HCT116 (cell line): ENCODE measurements at regions not wholly inside any gene's neighbourhood (a gene's known extent, or its start where the extent isn't known, plus 50 kb on each side); places are given as distances from the start of the nearest gene placed in this dataset.

Experiments
- ATAC-seq: fragments of 200-7000 bp; cut with Tn5 transposase; 2 replicates; pipeline ENCODE4 v1.9.1; 2020; ENCODE audit warnings: mild to moderate bottlenecking, moderate library complexity
- BruUV-seq: library from RNA; stranded (reverse); fragments of 400-500 nt; replicated peaks from 2 replicates; lab custom pipeline; 2021; lab: Mats Ljungman, UMichigan
- CTCF ChIA-PET: fragments of 300-600 bp; sonication (Branson Sonifier 250); formaldehyde crosslinking; loops from one replicate; lab custom pipeline; 2021; ENCODE audit warnings: antibody characterized with exemption; lab: Charles Lee
- POLR2A ChIA-PET: fragments of 300-600, 350-600 bp; sonication (Branson Sonifier 250); formaldehyde crosslinking; loops from one replicate; lab custom pipeline; 2021; ENCODE audit warnings: antibody characterized with exemption; lab: Charles Lee
- RAD21 ChIA-PET, 2 experiments: fragments of 300-600 bp; sonication (Branson Sonifier 250); formaldehyde crosslinking; loops; one replicate each; lab custom pipeline; 2023; ENCODE audit warnings: low total read pairs in 2 of 2; ENCODE audit not compliant: uncharacterized antibody in 2 of 2, unreplicated experiment in 2 of 2, low non-redundant PET in 1 of 2; lab: Charles Lee
- DNase-seq: peaks from one replicate; pipeline ENCODE4 v3.0.0-alpha.2; 2010; ENCODE audit warnings: low read depth, low spot score
- H2AFZ ChIP-seq: fragments of 200-600 bp; shearing (Covaris generic), sonication (generic); 2 replicates; pipeline ENCODE4 v1.6.1; 2017; ENCODE audit warnings: low read depth, mixed run types, mixed read lengths, antibody characterized with exemption, low read length; ENCODE audit not compliant: poor library complexity, severe bottlenecking
- H3K27ac ChIP-seq: 2 replicates; pipeline ENCODE4 v1.5.1; 2012; ENCODE audit warnings: low read depth, low read length
- H3K27me3 ChIP-seq: fragments of 200-600 bp; sonication (generic); 2 replicates; pipeline ENCODE4 v1.6.1; 2016; ENCODE audit warnings: mixed run types, low read length, mixed read lengths; ENCODE audit not compliant: insufficient read depth
- H3K36me3 ChIP-seq, 2 experiments: fragments of 200-500 bp in 1 of 2; fragments of 200-600 bp in 1 of 2; sonication (Bioruptor generic) in 1 of 2; sonication (generic) in 1 of 2; 2 replicates each; pipeline versions ENCODE4 v1.5.1 to v1.6.1; 2014 to 2016; ENCODE audit warnings: low read length in 2 of 2, inconsistent platforms in 1 of 2, mixed read lengths in 1 of 2, mixed run types in 1 of 2; ENCODE audit not compliant: insufficient read depth in 2 of 2, control insufficient read depth in 1 of 2
- H3K4me1 ChIP-seq, 2 experiments: fragments of 200-600 bp in 1 of 2; sonication (generic) in 1 of 2; 2 replicates each; pipeline versions ENCODE4 v1.5.1 to v1.6.1; 2012 to 2017; ENCODE audit warnings: low read length in 2 of 2, inconsistent platforms in 1 of 2, mild to moderate bottlenecking in 1 of 2, mixed read lengths in 1 of 2, mixed run types in 1 of 2, moderate library complexity in 1 of 2; ENCODE audit not compliant: insufficient read depth in 2 of 2, control insufficient read depth in 1 of 2
- H3K4me2 ChIP-seq: fragments of 200-600 bp; sonication (generic); 2 replicates; pipeline ENCODE4 v1.6.1; 2017; ENCODE audit warnings: mixed run types, low read length, mixed read lengths
- H3K4me3 ChIP-seq, 2 experiments: fragments of 200-600 bp in 1 of 2; sonication (generic) in 1 of 2; replicated peaks in 1 of 2; 2 replicates each; pipeline ENCODE4 v1.5.1; 2011 to 2016; ENCODE audit warnings: low read length in 2 of 2, control low read depth in 1 of 2, low read depth in 1 of 2, mild to moderate bottlenecking in 1 of 2, mixed read lengths in 1 of 2, mixed run types in 1 of 2
- H3K79me2 ChIP-seq: fragments of 200-600 bp; sonication (generic); 2 replicates; pipeline ENCODE4 v1.6.1; 2017; ENCODE audit warnings: mild to moderate bottlenecking, mixed run types, low read length, moderate library complexity, mixed read lengths; ENCODE audit not compliant: insufficient read depth
- H3K9ac ChIP-seq: fragments of 200-600 bp; sonication (generic); 2 replicates; pipeline ENCODE4 v1.6.1; 2016; ENCODE audit warnings: low read length, mixed read lengths
- H3K9me2 ChIP-seq: fragments of 200-600 bp; sonication (generic), shearing (Covaris generic); 2 replicates; pipeline ENCODE4 v1.6.1; 2017; ENCODE audit warnings: mixed run types, mild to moderate bottlenecking, moderate library complexity; ENCODE audit not compliant: insufficient read depth
- H3K9me3 ChIP-seq, 2 experiments: fragments of 200-500 bp in 1 of 2; fragments of 200-600 bp in 1 of 2; sonication (Bioruptor generic) in 1 of 2; sonication (generic) in 1 of 2; 2 replicates each; pipeline ENCODE4 v1.6.1; 2014 to 2017; ENCODE audit warnings: low read length in 2 of 2, mixed read lengths in 2 of 2, inconsistent platforms in 1 of 2, low read depth in 1 of 2, mild to moderate bottlenecking in 1 of 2, mixed run types in 1 of 2, moderate library complexity in 1 of 2; ENCODE audit not compliant: control insufficient read depth in 1 of 2, insufficient read depth in 1 of 2
- H4K20me1 ChIP-seq: fragments of 200-600 bp; sonication (generic), shearing (Covaris generic); 2 replicates; pipeline ENCODE4 v1.6.1; 2017; ENCODE audit warnings: mixed run types, mild to moderate bottlenecking, moderate library complexity; ENCODE audit not compliant: insufficient read depth
- EGR1 ChIP-seq: IDR thresholded peaks from 2 replicates; pipeline ENCODE4 v1.6.1; 2012; ENCODE audit warnings: low read depth
- FOSL1 ChIP-seq: IDR thresholded peaks from 2 replicates; pipeline ENCODE4 v1.6.1; 2012; ENCODE audit warnings: low read depth
- JUND ChIP-seq: IDR thresholded peaks from 2 replicates; pipeline ENCODE4 v1.6.1; 2012
- MAX ChIP-seq: IDR thresholded peaks from 2 replicates; pipeline ENCODE4 v1.6.1; 2012
- POLR2A ChIP-seq: IDR thresholded peaks from 2 replicates; pipeline ENCODE4 v1.7.0; 2011; ENCODE audit warnings: borderline replicate concordance; ENCODE audit not compliant: insufficient read depth, insufficient read length; ENCODE audit errors: extremely low read depth
- POLR2AphosphoS5 ChIP-seq: IDR thresholded peaks from 2 replicates; pipeline ENCODE4 v1.6.1; 2011; ENCODE audit warnings: mild to moderate bottlenecking, low read depth, low read length, moderate library complexity
- RAD21 ChIP-seq: IDR thresholded peaks from 2 replicates; pipeline ENCODE4 v1.6.1; 2012; ENCODE audit warnings: low read depth, mild to moderate bottlenecking
- SRF ChIP-seq: IDR thresholded peaks from 2 replicates; pipeline ENCODE4 v1.6.1; 2012; ENCODE audit warnings: low read depth
- TCF7L2 ChIP-seq: IDR thresholded peaks from 2 replicates; pipeline ENCODE4 v1.7.0; 2011; ENCODE audit warnings: borderline replicate concordance, inconsistent platforms; ENCODE audit not compliant: insufficient read depth, insufficient read length; ENCODE audit errors: extremely low read depth
- YY1 ChIP-seq: IDR thresholded peaks from 2 replicates; pipeline ENCODE4 v1.6.1; 2011; ENCODE audit warnings: low read length, low read depth, moderate library complexity, mild to moderate bottlenecking; ENCODE audit not compliant: insufficient replicate concordance; ENCODE audit errors: extremely low read depth
- ZBTB33 ChIP-seq: IDR thresholded peaks from 2 replicates; pipeline ENCODE4 v1.6.1; 2011; ENCODE audit warnings: mild to moderate bottlenecking, low read length, moderate library complexity; ENCODE audit not compliant: insufficient replicate concordance; ENCODE audit errors: extremely low read depth
- ZNF274 ChIP-seq: fragments of 200-500 bp; sonication (Bioruptor generic); IDR thresholded peaks from 2 replicates; pipeline ENCODE4 v1.6.1; 2014; ENCODE audit warnings: mild to moderate bottlenecking, low read depth, low read length, inconsistent platforms
- intact Hi-C: fragments of 100-400 bp; cut with micrococcal nuclease; formaldehyde crosslinking; loops from 2 replicates; pipeline ENCODE4 v1.10.0; 2022

- no peak overlapping the region for H3K9ac ChIP-seq
- TF ChIP-seq JUND (no peak), FOSL1 (no peak), ZNF274 (no peak)
- H3K36me3 ChIP-seq, result no peaks in the 10 kb centered on the region
- H3K4me1 ChIP-seq, result no peaks in the 10 kb centered on the region
- no peaks in the 10 kb centered on the region for H3K79me2 ChIP-seq
- intact Hi-C loops, result no loop called here
- DNase-seq (no peak), ATAC-seq (no peak)
- ChIA-PET CTCF (no interaction called here), RAD21 (no interaction called here), POLR2A (no interaction called here)
- no peak overlapping the region for H2AFZ ChIP-seq
- no peaks in the 10 kb centered on the region for H3K27me3 ChIP-seq
- no peak overlapping the region for H3K27ac ChIP-seq
- no peaks in the 10 kb centered on the region for H4K20me1 ChIP-seq
- no peak overlapping the region for H3K4me2 ChIP-seq
- H3K4me3 ChIP-seq, result no peak overlapping the region
- no peaks in the 10 kb centered on the region for H3K9me3 ChIP-seq
- H3K9me2 ChIP-seq, result no peaks in the 10 kb centered on the region
- no TSS peak for BruUV-seq
Measured at GRCh38 chr14:42028607-42029006, 421.9 kb downstream of the LRFN5 start.

- no peaks in the 10 kb centered on the region for H3K4me1 ChIP-seq
- no peaks in the 10 kb centered on the region for H4K20me1 ChIP-seq
- no TSS peak for BruUV-seq
- no peaks in the 10 kb centered on the region for H3K79me2 ChIP-seq
- DNase-seq (no peak), ATAC-seq (no peak)
- no peak overlapping the region for H3K4me3 ChIP-seq
- no peaks in the 10 kb centered on the region for H3K9me3 ChIP-seq
- H3K27ac ChIP-seq, result no peak overlapping the region
- intact Hi-C loops, result no loop called here
- no peak overlapping the region for H3K4me2 ChIP-seq
- no peaks in the 10 kb centered on the region for H3K36me3 ChIP-seq
- RAD21 ChIA-PET, result no interaction called here
- H3K9me2 ChIP-seq, result no peaks in the 10 kb centered on the region
- H2AFZ ChIP-seq, result no peak overlapping the region
- CTCF ChIA-PET, result no interaction called here
- no peak overlapping the region for H3K9ac ChIP-seq
- H3K27me3 ChIP-seq, result no peaks in the 10 kb centered on the region
- TF ChIP-seq SRF (no peak), ZBTB33 (no peak), POLR2A (no peak), RAD21 (no peak), ZNF274 (no peak), TCF7L2 (no peak), MAX (no peak), POLR2AphosphoS5 (no peak), FOSL1 (no peak), YY1 (no peak), EGR1 (no peak)
- POLR2A ChIA-PET, result no interaction called here
Measured at GRCh38 chr14:42027271-42027670, 420.6 kb downstream of the LRFN5 start.
